ENCODE measurements at regions not wholly inside any gene's neighbourhood (a gene's known extent, or its start where the extent isn't known, plus 50 kb on each side); places are given as distances from the start of the nearest gene placed in this dataset.

DNA sequence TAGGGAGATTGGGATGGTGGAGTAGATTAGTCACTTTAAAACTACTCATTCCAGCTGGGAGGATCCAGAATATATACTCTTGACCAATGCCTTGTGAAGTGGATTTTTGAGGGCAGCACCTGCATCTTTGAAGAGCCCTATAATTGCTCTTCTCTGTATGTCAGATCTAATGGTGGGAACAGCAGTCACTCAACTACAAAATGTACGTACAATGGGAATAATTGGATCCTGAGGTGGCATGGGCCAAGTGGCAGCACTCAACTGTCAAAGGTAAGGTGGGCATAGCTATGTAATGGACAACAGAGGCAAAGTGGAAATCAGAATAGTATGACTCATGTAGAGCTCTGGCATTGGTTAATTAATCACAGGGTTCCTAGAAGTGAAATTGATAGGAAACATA, 51.6 kb upstream of the KIAA0040 start:
- DNase-seq (ENCODE audit: low read depth): no peak
- TF ChIP-seq, protein P1, sequence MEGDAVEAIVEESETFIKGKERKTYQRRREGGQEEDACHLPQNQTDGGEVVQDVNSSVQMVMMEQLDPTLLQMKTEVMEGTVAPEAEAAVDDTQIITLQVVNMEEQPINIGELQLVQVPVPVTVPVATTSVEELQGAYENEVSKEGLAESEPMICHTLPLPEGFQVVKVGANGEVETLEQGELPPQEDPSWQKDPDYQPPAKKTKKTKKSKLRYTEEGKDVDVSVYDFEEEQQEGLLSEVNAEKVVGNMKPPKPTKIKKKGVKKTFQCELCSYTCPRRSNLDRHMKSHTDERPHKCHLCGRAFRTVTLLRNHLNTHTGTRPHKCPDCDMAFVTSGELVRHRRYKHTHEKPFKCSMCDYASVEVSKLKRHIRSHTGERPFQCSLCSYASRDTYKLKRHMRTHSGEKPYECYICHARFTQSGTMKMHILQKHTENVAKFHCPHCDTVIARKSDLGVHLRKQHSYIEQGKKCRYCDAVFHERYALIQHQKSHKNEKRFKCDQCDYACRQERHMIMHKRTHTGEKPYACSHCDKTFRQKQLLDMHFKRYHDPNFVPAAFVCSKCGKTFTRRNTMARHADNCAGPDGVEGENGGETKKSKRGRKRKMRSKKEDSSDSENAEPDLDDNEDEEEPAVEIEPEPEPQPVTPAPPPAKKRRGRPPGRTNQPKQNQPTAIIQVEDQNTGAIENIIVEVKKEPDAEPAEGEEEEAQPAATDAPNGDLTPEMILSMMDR (conservative IDR thresholded peaks at IDR 0.05; ENCODE audit: low read length): no peak
- no peak overlapping the region for H3K4me3 ChIP-seq (ENCODE audit: low read length)

Data from AG10803 (cell line).